ENCODE measurements at regions not wholly inside any gene's neighbourhood (a gene's known extent, or its start where the extent isn't known, plus 50 kb on each side); places are given as distances from the start of the nearest gene placed in this dataset.

DNA sequence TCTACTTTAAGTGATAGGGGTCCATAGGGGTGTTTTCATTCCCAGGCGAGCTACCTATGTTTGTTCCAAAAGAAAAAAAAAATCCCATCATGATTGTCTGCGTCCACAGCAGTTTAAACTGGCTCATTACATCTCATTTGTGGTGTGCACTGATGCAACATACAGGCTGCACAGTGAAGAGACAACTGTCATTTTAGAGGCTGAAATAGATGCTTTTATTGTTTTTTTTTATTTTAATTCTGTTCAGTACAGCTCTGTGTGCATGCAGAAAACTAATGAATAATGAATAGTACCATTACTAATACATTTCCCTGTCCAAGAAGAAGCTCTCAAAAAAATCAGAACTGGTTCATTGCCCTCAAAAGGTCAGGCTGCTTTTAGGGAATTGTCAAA lies 92.8 kb upstream of the ZNF516 start:
- no peak overlapping the region for H3K27ac Mint-ChIP-seq (ENCODE audit: unreplicated experiment)
- no peak for DNase-seq (ENCODE audit: low spot score)
- peaks cover 8% of the 10 kb centered on the region for H3K4me1 Mint-ChIP-seq (ENCODE audit: unreplicated experiment)
- H3K36me3 Mint-ChIP-seq (ENCODE audit: low read depth, unreplicated experiment): no peaks in the 10 kb centered on the region
- no peaks in the 10 kb centered on the region for H3K9me3 Mint-ChIP-seq (ENCODE audit: unreplicated experiment)
- H3K27me3 Mint-ChIP-seq (ENCODE audit: unreplicated experiment): no peaks in the 10 kb centered on the region
- H3K4me3 Mint-ChIP-seq (ENCODE audit: unreplicated experiment): no peak overlapping the region
- TF ChIP-seq, protein P1, sequence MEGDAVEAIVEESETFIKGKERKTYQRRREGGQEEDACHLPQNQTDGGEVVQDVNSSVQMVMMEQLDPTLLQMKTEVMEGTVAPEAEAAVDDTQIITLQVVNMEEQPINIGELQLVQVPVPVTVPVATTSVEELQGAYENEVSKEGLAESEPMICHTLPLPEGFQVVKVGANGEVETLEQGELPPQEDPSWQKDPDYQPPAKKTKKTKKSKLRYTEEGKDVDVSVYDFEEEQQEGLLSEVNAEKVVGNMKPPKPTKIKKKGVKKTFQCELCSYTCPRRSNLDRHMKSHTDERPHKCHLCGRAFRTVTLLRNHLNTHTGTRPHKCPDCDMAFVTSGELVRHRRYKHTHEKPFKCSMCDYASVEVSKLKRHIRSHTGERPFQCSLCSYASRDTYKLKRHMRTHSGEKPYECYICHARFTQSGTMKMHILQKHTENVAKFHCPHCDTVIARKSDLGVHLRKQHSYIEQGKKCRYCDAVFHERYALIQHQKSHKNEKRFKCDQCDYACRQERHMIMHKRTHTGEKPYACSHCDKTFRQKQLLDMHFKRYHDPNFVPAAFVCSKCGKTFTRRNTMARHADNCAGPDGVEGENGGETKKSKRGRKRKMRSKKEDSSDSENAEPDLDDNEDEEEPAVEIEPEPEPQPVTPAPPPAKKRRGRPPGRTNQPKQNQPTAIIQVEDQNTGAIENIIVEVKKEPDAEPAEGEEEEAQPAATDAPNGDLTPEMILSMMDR (IDR thresholded peaks at IDR 0.05; ENCODE audit: unreplicated experiment): no peak

DNA sequence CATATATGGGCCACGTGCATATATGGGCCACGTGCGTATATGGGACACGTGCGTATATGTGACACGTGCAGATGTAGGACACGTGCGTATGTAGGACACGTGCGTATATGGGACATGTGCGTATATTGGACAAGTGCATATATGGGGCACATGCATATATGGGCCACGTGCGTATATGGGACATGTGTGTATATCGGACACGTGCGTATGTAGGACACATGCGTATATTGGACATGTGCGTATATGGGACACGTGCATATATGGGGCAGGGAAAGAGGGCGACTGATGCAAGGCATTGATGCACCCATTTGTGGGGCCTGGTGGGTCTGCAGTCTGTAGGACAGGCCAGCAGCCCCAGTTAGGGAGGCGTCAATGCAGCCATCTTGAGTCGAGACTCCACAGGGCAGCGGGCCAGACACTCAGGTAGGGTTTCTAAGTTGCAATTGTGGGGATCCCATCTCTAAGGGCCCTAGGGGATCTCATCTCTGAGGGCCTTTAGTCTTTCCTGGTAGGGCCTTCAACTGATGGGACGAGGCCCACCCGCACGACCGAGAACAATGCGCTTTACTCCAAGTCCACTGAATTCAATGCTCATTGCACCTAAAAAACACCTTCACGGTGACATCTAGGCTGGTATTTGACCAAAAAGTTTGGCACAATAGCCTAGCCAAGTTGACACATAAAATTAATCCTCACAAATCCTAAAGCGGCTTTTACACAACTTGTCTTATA lies 92.3 kb upstream of the ZNF516 start:
- no peak overlapping the region for H3K4me3 Mint-ChIP-seq (ENCODE audit: unreplicated experiment)
- no peak overlapping the region for H3K27ac Mint-ChIP-seq (ENCODE audit: unreplicated experiment)
- peaks cover 3% of the 10 kb centered on the region for H3K4me1 Mint-ChIP-seq (ENCODE audit: unreplicated experiment)
- no peaks in the 10 kb centered on the region for H3K27me3 Mint-ChIP-seq (ENCODE audit: unreplicated experiment)
- no peak for DNase-seq (ENCODE audit: low spot score)
- TF ChIP-seq, protein P1 (IDR thresholded peaks at IDR 0.05; ENCODE audit: unreplicated experiment): no peak
- no peaks in the 10 kb centered on the region for H3K9me3 Mint-ChIP-seq (ENCODE audit: unreplicated experiment)
- H3K36me3 Mint-ChIP-seq (ENCODE audit: low read depth, unreplicated experiment): no peaks in the 10 kb centered on the region

DNA sequence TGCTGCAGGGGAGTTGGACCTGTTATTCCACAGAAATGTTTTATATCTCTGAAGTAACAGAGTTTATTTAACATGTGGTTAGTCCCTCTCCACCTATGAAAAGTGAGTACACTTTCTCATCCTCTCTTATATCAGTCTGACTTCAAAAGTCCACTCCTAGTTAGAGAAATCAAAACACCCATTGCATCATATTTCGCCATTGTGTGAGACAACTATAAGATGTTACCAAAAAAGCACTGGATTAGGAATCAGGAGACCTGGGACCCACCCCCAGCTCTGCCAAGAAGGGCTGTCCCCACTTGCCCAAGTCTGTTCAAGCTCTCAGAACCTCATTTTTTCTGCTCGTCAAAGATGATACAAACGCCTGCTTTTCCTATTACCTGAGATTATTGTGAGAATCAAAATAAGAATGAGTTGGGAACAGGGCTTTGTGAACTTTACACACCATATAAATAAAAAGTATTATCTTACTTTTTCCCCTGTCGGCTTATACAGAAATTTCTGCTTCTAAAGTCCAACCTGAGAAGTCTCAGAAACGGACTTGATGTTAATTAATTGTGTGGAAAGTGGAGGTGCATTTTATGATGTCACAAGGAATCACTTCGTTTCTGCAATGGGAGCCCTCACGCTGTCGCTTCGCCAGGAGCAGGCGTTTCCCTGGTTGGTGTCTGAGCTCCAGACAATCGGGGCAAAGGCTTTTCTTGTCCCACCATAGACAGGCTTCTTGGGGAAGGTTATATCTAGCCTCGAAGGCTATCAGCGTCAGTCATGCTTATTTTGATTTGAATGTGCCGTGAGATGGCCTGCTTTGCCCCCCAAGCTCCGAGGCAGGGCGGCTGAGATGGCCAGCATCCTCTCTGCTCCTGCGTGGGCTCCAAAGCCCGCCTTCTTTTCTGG lies 89.6 kb upstream of the ZNF516 start:
- Mint-ChIP-seq H3K27ac (ENCODE audit: unreplicated experiment) (no peak overlapping the region), H3K4me1 (ENCODE audit: unreplicated experiment) (peaks cover 3% of the 10 kb centered on the region), H3K9me3 (ENCODE audit: unreplicated experiment) (no peaks in the 10 kb centered on the region), H3K4me3 (ENCODE audit: unreplicated experiment) (no peak overlapping the region), H3K27me3 (ENCODE audit: unreplicated experiment) (no peaks in the 10 kb centered on the region), H3K36me3 (ENCODE audit: low read depth, unreplicated experiment) (no peaks in the 10 kb centered on the region)
- TF ChIP-seq, protein P1 (IDR thresholded peaks at IDR 0.05; ENCODE audit: unreplicated experiment): no peak
- DNase-seq (ENCODE audit: low spot score): no peak

DNA sequence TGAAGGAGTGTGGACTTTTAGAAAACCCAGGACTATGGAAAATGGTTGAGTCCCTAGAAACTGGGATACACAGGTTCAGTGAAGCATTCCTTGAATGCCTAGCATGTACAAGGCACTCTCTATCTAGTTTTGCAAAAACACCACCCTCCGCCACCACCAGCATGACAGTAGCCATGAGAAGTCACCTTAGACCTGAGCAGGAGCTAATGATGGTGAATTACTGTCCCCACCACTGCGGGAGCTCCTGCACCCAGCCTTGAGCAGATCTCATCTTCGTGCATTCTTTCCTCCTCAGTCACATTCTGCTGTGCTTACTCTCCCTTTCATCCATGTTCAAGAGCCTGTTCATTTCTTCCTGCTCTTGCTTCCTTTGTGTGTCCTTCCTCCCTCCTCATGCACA lies 86.2 kb upstream of the ZNF516 start:
- Mint-ChIP-seq H3K4me3 (ENCODE audit: unreplicated experiment) (no peak overlapping the region), H3K36me3 (ENCODE audit: low read depth, unreplicated experiment) (no peaks in the 10 kb centered on the region), H3K9me3 (ENCODE audit: unreplicated experiment) (no peaks in the 10 kb centered on the region), H3K27ac (ENCODE audit: unreplicated experiment) (no peak overlapping the region), H3K4me1 (ENCODE audit: unreplicated experiment) (peaks cover 3% of the 10 kb centered on the region), H3K27me3 (ENCODE audit: unreplicated experiment) (no peaks in the 10 kb centered on the region)
- TF ChIP-seq, protein P1 (IDR thresholded peaks at IDR 0.05; ENCODE audit: unreplicated experiment): no peak
- no peak for DNase-seq (ENCODE audit: low spot score)

Measured in endothelial cell (in vitro differentiated cells).